Sigmoid colon (tissue), 6 donors: ENCODE measurements at regions not wholly inside any gene's neighbourhood (a gene's known extent, or its start where the extent isn't known, plus 50 kb on each side); places are given as distances from the start of the nearest gene placed in this dataset.

Experiments
- DNase-seq: peaks from one replicate; pipeline ENCODE4 v3.0.0-alpha.2; 2019
- H3K27ac ChIP-seq, 4 donors: fragments of 200-600 bp; sonication (generic); one replicate each; pipeline ENCODE4 v1.5.1; 2016 to 2019; ENCODE audit warnings: mild to moderate bottlenecking in 1 of 4
- H3K27me3 ChIP-seq, 3 donors: fragments of 200-600 bp; sonication (generic); one replicate each; pipeline ENCODE4 v1.5.1; 2019; ENCODE audit warnings: mild to moderate bottlenecking in 1 of 3
- H3K36me3 ChIP-seq, 4 donors: fragments of 200-600 bp; sonication (generic); one replicate each; pipeline ENCODE4 v1.5.1; 2016 to 2019
- H3K4me1 ChIP-seq, 4 donors: fragments of 200-600 bp; sonication (generic); one replicate each; pipeline ENCODE4 v1.5.1; 2017 to 2019
- H3K4me3 ChIP-seq, 4 donors: fragments of 200-600 bp; sonication (generic); one replicate each; pipeline ENCODE4 v1.5.1; 2017 to 2019; ENCODE audit warnings: mild to moderate bottlenecking in 2 of 4, moderate library complexity in 1 of 4
- H3K9me3 ChIP-seq, 4 donors: fragments of 200-600 bp in 3 of 4; sonication (generic) in 3 of 4; one replicate each; pipeline versions ENCODE4 v1.5.1 to v1.6.1; 2013 to 2019
- CTCF ChIP-seq, 4 experiments: fragments of 450-650 bp in 3 of 4; fragments of 200-600 bp in 1 of 4; IDR thresholded peaks; one replicate each; pipeline ENCODE4 v1.5.1; 2016 to 2019; ENCODE audit warnings: antibody characterized with exemption in 4 of 4, mild to moderate bottlenecking in 3 of 4, moderate library complexity in 2 of 4
- EP300 ChIP-seq, 4 donors: sonication (generic); formaldehyde crosslinking; IDR thresholded peaks; one replicate each; pipeline ENCODE4 v1.6.1; 2017; ENCODE audit warnings: antibody characterized with exemption in 4 of 4
- POLR2A ChIP-seq, 2 donors: fragments of 450-650 bp; IDR thresholded peaks; one replicate each; pipeline ENCODE4 v1.6.1; 2016; ENCODE audit warnings: antibody characterized with exemption in 2 of 2, mild to moderate bottlenecking in 2 of 2, moderate library complexity in 2 of 2
- POLR2AphosphoS5 ChIP-seq, 4 donors: sonication (generic); formaldehyde crosslinking; IDR thresholded peaks; one replicate each; pipeline ENCODE4 v1.6.1; 2017; ENCODE audit warnings: antibody characterized with exemption in 4 of 4
- WGBS, 2 donors: extraction: QIAGEN DNeasy Blood & Tissue Kit; methylation state at CpG; one replicate each; pipeline ENCODE4 v1.1.7; 2013; 5-methylcytosine and 5-hydroxymethylcytosine counted together
- intact Hi-C: fragments of 100-400 bp; cut with DNase I; formaldehyde crosslinking; loops from one replicate; pipeline ENCODE4 v1.15.1; 2023
- donor health status: healthy with polysubstance abuse.
- donor health status: healthy.

DNA sequence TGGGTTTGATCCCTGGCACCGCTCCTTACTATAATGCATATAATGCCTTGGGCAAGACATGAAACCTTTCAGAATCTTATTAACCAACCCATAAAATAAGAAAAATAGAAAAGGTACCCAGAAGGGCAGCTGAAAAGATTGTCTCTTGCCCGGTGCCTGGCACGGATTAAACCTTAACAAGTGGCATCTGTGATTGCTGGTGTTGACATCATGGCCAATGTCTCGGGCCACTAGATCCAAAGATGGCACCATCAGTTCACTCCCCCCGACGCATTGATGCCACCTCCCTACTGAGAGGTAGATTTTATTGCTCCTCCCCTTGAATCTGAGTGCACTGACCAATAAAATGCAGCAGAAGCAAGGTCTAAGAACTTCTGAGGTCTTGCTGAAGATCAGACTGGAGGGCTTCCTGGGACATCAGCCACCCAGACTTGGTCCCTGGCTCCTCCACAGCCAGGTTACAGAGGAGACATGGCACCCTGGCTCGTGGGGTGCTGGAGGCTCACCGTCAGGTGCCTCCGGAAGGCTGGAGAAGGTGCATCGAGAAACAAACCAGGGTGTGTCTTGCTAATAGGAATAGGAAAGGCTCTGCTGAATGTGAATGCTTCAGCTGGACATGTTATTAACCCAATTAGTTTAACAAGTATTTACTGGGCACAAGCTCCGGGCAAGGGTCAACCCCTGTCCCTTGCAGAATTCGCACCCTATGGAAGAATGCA lies 80.0 kb upstream of the COL5A1 start:
- TF ChIP-seq POLR2A (IDR thresholded peaks at IDR 0.05) (no peak), CTCF (IDR thresholded peaks at IDR 0.05) (no peak), EP300 (IDR thresholded peaks at IDR 0.05) (no peak), POLR2AphosphoS5 (IDR thresholded peaks at IDR 0.05) (no peak)
- DNase-seq: peak; percentile 55
- Histone ChIP-seq H3K4me3 (no peak overlapping the region), H3K36me3 (no peaks in the 10 kb centered on the region), H3K27me3 (no peaks in the 10 kb centered on the region), H3K27ac (no peak overlapping the region), H3K4me1 (no peaks in the 10 kb centered on the region), H3K9me3 (no peaks in the 10 kb centered on the region)
- intact Hi-C loops: no loop called here
- 82 to 90% methylated on average over 12 of the region's 12 CpGs for WGBS, 2 donors

DNA sequence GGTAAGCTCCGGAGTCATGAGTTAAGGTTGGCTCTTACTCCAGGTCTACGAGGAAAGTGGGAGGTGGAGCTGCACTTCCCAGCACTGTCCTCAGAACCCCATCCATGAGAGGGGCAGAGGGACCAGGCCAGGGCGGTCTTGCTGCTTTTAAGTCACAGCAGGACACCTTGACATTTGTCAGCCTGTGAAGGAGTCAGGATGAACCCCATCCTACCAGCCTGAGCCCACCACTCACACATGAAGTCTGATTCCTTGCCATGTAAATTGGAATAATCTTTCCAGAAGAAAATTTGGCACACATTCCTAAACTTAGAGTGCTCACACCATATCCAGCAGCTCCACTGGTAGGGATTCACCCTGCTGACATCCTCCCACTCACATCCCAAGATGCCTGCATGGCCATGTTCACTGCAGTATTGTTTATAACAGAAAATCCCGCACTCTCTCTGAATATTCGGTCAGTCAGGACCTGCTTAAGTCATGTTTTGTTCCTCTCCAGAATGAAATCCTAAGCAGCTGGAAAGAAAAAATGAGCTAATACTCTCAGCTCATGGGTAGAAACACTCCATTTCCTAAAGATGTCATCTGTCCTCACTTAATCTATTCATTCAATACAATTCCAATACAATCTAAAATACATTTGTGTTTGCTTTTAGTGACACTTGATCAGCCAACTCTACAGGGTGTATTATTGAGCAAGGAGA lies 79.3 kb upstream of the COL5A1 start:
- Histone ChIP-seq H3K27me3 (no peaks in the 10 kb centered on the region), H3K4me3 (no peak overlapping the region), H3K4me1 (no peaks in the 10 kb centered on the region), H3K36me3 (no peaks in the 10 kb centered on the region), H3K9me3 (peaks cover 0 to 5% (median 1%) of the 10 kb centered on the region in 4 donors), H3K27ac (no peak overlapping the region)
- 82 to 86% methylated on average over 5 of the region's 5 CpGs for WGBS, 2 donors
- intact Hi-C loops: no loop called here
- TF ChIP-seq CTCF (IDR thresholded peaks at IDR 0.05) (no peak), POLR2AphosphoS5 (IDR thresholded peaks at IDR 0.05) (no peak), POLR2A (IDR thresholded peaks at IDR 0.05) (no peak), EP300 (IDR thresholded peaks at IDR 0.05) (no peak)
- peak; percentile 36 for DNase-seq

- WGBS, 2 donors: 78 to 87% methylated on average over 4 of the region's 4 CpGs
- DNase-seq: peak; percentile 17
- Histone ChIP-seq H3K27me3 (no peaks in the 10 kb centered on the region), H3K27ac (no peak overlapping the region), H3K4me1 (no peaks in the 10 kb centered on the region), H3K36me3 (no peaks in the 10 kb centered on the region), H3K9me3 (peaks cover 0 to 5% (median 1%) of the 10 kb centered on the region in 4 donors), H3K4me3 (no peak overlapping the region)
- no peak for TF ChIP-seq POLR2A (IDR thresholded peaks at IDR 0.05)
- TF ChIP-seq CTCF (IDR thresholded peaks at IDR 0.05): no peak
- no peak for TF ChIP-seq EP300 (IDR thresholded peaks at IDR 0.05)
- no peak for TF ChIP-seq POLR2AphosphoS5 (IDR thresholded peaks at IDR 0.05)
- intact Hi-C loops: no loop called here
Observed at GRCh38 chr9:134563397-134563796, 78.2 kb upstream of the COL5A1 start.

DNA sequence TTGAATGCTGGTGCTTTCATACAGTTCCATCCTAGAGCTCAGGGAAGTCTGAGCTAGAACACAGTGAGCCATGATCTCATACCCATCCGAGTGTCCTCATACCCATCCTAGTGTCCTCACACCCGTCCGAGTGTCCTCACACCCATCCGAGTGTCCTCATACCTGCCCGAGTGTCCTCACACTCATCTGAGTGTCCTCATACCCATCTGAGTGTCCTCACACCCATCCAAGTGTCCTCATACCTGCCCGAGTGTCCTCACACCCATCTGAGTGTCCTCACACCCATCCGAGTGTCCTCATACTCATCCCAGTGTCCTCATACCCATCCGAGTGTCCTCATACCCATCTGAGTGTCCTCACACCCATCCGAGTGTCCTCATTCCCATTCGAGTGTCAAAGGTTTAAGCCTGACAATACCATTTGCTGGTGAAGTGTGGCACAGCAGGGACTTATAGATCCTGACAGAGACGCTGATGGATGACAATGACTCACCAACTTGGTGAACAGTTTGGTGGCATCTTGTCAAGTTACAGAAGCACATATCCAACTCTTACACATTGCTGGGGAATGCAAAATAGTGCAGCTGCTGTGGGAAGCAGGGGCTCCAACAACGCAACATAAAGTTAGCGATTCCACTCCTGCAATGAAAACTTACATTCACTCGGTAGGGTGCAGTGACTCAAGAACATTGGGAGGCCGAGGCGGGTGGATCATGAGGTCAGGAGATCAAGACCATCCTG lies 77.0 kb upstream of the COL5A1 start:
- peak; percentile 40 for DNase-seq
- no peaks in the 10 kb centered on the region for H3K27me3 ChIP-seq
- TF ChIP-seq POLR2A (IDR thresholded peaks at IDR 0.05) (no peak), POLR2AphosphoS5 (IDR thresholded peaks at IDR 0.05) (no peak), CTCF (IDR thresholded peaks at IDR 0.05) (no peak), EP300 (IDR thresholded peaks at IDR 0.05) (no peak)
- H3K4me3 ChIP-seq: no peak overlapping the region
- no peak overlapping the region for H3K27ac ChIP-seq
- peaks cover 0 to 5% (median 1%) of the 10 kb centered on the region in 4 donors for H3K9me3 ChIP-seq
- intact Hi-C loops: no loop called here
- H3K36me3 ChIP-seq: no peaks in the 10 kb centered on the region
- H3K4me1 ChIP-seq: no peaks in the 10 kb centered on the region
- 89% methylated on average over 16 of the region's 16 CpGs for WGBS, 2 donors
